ENCODE measurements at regions not wholly inside any gene's neighbourhood (a gene's known extent, or its start where the extent isn't known, plus 50 kb on each side); places are given as distances from the start of the nearest gene placed in this dataset.
"Not testable (repeated sequence)": the region's sequence is repeated elsewhere in the genome, so short reads cannot be mapped to it uniquely, and the experiment has no call there.

DNA sequence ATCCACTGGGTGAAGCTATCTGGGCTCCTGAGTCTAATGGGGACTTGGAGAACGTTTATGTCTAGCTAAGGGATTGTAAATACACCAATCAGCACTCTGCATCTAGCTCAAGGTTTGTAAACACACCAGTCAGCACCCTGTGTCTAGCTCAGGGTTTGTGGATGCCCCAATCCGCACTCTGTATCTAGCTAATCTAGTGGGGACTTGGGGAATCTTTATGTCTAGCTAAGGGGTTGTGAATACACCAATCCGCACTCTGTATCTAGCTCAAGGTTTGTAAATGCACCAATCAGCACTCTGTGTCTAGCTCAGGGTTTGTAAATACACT lies 451.7 kb upstream of the DCN start:
- not testable (repeated sequence) for DNase-seq

DNA sequence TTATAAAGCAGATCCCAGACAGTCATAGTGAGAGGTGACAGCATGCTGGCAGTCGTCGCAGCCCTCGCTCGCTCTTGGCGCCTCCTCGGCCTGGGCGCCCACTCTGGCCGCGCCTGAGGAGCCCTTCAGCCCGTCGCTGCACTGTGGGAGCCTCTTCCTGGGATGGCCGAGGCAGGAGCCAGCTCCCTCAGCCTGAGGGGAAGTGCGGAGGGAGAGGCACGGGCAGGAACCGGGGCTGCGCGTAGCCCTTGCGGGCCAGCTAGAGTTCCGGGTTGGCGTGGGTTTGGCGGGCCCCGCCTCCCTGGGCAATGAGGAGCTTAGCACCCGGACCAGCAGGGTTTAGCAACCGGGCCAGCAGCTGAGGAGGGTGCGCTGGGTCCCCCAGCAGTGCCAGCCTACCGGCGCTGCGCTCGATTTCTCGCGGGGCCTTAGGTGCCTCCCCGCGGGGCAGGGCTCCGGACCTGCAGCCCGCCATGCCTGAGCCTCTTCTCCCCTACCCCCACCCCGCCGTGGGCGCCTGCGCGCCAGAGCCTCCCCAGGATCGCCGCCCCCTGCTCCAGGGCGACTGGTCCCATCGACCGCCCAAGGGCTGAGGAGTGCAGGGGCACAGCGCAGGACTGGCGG lies 451.2 kb upstream of the DCN start:
- no peak for DNase-seq

DNA sequence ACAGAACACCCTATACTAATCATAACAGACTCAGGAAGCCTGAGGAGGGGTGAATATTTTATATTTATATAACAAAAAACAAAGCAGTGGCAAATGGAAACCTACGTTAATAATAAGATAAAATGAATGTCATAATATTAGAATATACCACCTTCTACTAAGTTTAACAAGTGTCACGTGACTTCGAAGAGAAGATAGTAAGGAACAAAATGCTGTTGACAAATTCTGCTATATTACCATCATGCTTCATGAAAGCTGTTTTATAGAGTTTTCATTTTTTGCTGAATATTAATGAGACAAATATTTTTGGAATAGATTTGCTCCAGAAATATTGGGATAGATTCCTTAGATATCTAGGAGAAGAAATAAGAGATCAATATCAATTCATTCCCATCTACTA lies 450.6 kb upstream of the DCN start:
- DNase-seq, result no peak

GRCh38 chr12:91632042-91632786 lies 449.6 kb upstream of the DCN start:
- no peak for DNase-seq

DNA sequence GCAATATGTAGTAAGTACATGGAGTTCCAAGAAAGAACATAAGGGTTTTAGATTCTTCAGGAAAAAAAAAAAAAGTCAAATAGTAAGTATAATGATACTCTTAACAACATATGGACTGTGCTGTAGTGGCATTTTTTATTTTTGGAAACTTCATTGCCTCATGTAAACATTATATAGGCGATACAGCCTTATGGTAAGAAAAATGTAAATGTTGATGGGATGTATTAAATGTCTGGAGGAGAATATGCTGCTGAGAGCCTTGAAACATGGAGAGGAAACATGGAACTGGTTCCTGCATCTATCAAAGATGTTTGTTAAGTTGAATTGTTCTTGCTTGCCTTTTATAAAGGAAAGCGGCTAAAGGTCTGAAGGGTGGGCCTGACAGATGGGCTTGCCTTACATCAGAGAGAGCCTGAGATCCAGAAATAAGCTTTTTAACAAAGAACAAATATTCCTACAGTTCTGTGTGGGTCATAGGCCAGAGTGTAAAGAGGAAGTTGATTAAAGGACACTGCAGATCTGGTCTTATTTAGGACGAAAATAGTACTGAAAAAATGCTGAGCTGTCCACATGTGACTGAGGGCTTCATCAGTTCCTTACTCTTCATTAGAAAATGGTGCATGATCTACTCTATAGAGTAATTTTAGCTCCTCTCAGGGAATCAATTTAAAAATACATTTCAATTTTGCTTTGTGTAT lies 448.1 kb upstream of the DCN start:
- DNase-seq, result no peak

- no peak for DNase-seq
Observed at GRCh38 chr12:91630083-91630482, 447.5 kb upstream of the DCN start.

- no peak for DNase-seq
Observed at GRCh38 chr12:91629440-91629839, 446.8 kb upstream of the DCN start.

DNA sequence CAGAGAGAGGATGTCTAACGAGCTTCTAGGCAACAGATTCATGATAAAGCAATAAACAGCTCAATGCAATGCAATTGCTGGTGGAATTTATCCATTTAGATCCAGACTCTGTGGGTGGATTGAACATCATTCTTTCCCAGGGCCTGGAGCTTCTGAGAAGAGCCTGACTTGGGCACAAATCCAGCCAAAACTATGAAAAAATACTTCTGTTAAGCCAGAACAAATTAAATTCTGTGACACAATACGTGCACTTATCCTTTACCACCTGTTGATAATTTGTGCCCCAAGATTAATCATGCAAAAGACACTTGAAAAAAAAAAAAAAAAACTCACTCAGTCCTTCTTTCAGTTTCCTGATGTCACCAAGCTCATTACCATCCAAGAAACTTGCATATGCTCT lies 446.0 kb upstream of the DCN start:
- DNase-seq, result no peak

GRCh38 chr12:91627225-91627624 lies 444.6 kb upstream of the DCN start:
- DNase-seq, result no peak

DNA sequence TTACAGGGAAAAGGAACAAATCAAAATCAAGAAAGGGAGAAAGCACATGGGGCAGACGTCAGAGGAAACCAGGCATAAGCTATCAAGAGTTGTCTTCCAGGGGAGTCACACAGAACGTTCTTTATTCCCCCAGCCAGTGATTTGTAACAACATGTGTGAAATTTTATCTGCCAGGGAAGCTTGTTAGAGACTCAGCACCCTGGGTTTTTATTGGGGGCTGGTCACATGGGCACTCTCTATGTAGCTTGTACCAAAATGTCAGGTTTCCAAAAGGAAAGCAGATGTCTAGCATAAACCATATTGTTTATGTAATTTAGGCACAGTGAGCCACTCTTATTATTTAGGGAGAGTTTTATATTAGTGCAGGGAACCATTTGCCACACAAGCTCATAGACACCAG lies 440.4 kb upstream of the DCN start:
- DNase-seq, result no peak

DNA sequence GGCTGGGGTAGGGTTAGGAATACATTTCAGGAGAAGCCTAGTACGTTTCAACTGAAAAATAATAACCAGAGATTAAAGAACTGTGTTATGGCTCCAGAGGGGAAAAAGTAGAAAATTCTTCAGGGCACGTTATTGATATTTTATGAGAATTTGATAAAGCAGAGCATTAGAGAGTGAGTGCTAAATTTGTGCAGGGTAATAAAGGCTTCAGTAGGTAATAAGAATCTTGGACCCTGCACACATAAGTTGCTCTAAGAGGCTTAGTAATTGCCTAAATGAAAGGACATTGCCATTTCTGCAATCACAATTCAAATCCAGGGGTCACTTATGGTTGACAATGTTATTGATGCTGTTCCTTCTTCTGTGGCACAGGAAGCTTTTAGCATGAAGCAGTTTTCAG lies 439.4 kb upstream of the DCN start:
- no peak for DNase-seq

DNA sequence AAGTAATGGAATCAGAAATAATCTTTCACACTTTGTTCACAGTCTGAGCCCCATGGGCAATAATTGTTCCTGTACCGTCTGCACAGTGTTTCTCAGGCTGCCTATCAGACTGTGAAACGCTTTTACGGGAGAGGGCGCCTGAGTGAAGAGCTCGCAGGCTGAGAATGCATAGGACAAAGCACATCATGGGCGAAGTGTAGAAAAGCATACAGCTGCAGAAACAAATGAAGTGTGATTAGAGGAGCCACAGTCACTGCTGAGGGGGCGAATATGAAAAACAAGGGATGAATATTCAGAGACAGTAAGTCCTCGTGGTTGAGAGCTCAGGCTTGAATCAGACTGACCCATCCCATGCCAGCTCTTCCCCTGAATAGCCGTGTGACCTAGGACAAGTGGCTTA lies 438.4 kb upstream of the DCN start:
- peak in 24 of 56 donors; percentile 1 to 46 (median 13) for DNase-seq

DNA sequence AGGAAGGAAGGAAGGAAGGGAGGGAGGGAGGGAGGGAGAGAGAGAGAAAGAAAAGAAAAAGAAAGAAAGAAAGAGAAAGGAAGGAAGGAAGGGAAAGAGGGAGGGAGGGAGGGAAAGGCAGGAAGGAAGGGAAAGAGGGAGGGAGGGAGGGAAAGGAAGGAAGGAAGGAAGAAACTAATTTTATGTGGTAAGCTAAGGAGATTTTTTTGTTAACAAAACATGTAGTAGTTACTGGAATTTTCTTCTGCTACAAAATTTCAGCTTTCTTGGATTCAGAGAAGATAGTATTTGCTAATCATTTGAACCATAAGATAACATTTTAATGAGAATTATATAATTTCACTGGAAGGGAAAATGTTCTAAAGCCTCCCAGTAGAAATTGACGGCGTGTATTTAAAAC lies 437.8 kb upstream of the DCN start:
- no peak for DNase-seq

DNA sequence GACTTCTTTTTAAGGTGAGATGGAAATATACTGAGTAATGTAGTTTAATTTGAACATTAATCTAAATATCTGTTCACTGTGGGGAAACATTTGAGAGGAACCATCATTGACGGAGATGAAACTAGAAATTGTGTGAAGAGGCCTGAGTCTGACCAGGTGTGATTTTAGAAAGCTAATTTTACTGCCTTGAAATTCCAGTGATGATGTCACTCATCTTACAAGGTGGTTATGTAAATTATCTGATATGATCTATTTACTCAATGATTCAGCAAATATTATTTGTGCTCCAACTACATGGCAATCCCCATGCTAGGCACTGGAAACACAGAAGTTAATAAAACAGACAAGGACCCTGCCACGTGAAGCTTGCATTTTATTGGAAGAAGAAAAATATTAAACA lies 435.7 kb upstream of the DCN start:
- no peak for DNase-seq

- no peak for DNase-seq
Observed at GRCh38 chr12:91617818-91618217, 435.2 kb upstream of the DCN start.

DNA sequence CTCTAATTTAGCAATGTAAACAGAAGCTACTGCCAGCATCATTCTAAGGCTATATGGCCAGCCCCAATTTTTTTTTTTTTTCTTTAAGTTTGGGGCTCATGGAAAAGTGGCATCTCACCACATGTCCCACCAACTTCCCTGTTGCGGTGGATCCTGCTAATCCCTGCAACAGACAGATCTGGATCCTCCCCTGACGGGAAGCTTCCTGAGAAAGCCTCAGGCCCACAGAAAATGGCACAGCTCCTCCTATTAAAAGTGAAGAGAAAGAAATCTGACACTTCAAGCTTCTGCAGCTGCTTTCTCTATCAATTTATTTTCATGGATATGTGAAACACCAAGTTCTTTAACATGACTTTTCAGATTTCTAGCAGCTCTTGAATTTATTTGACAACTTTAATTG lies 433.8 kb upstream of the DCN start:
- DNase-seq, result no peak

GRCh38 chr12:91613223-91613779 lies 430.7 kb upstream of the DCN start:
- no peak for DNase-seq

DNA sequence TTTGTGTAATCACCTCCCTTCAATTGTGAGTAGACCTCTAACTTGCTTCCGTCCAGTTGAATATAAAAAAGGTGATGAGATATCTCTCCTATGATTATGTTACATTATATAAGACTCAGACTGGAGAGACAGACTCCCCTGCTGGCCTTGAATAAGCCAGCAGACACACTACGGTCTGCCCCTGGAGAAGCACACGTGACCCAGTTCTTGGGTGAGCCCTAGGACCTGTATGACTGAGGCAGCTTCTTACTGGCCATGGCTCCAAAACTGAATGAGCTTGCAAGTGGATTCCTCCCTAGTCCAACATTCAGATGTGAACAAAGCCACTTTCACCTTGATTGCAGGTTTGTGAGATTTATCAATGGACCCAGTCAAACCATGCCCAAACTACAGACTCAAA lies 427.9 kb upstream of the DCN start:
- DNase-seq, result no peak

DNA sequence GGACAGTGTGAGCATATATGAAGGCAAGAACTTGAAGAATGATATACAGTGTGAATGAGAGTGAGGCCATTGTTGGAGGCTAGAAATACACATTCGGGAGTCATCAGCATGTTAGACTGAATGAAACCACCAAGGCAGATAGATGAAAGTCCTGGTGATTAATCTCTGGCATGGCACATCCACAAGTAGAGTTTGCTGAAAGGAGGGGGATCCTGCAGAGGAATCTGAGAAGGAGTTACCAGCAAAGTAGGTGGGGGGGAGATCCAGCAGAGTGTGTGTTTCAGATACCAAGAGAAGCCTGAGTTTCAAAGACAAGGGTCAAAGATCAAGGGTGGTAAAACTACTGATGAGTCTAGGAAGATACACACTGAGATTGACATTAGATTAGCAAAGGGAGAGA lies 426.7 kb upstream of the DCN start:
- DNase-seq, result no peak

DNA sequence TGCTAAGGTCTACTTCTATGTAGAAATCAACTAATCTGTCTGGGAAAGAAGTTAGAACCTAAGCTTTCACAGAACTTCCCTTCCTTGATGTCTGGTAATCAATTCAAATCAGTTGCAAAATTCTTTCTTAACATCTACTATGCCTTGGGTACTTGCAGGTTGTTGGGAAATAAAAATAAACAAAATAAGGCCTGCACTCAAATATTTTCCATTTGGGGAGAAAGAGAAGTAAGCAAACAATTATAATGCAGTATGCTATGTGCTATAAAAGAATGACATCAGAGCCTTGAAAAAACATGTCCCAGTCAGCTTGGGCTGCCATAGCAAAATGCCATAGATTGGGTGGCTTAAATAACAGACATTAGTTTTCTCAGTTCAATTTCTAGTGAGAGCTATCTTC lies 425.9 kb upstream of the DCN start:
- DNase-seq, result no peak

DNA sequence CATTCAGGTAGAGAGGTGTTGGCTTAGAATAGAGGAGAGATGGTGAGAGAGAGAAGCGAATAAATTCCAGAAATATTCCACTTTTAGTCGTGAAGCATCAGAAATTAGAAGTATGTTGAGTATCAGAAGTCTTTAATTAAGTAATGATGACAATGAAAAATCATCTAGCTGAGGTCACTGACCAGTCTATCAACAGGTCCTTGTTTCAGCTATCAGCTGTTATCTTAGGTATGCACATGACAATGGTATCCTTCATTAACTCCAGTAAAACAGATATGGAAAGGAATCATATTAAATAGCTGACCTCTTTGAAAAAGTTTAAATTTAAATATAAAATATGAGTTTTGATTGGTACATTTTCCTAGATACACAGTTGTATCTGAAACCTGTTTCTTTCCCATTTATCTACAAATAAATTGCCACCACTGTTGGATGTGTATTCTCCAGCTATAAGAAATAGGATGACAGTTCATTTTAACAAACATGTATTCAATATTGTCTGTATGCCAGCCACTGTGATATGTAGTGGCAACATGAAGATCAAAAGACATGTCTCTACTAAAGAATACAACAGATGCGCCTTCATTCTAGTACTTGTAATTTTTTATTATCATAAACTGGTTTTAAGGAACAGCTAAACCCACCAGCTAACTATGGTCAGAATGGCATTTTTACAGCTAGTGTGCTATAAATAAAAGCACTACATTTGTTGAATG lies 424.2 kb upstream of the DCN start:
- DNase-seq, result no peak

GRCh38 chr12:91604897-91605296 lies 422.3 kb upstream of the DCN start:
- no peak for DNase-seq

Data from nucleus accumbens (tissue), 56 donors.